Neural progenitor cell (in vitro differentiated cells): ENCODE measurements at regions not wholly inside any gene's neighbourhood (a gene's known extent, or its start where the extent isn't known, plus 50 kb on each side); places are given as distances from the start of the nearest gene placed in this dataset.

Experiments
- EZH2 ChIP-seq: fragments of 200-600 bp; sonication (generic); IDR thresholded peaks from 2 replicates; pipeline ENCODE4 v1.6.1; 2017; ENCODE audit warnings: antibody characterized with exemption, mild to moderate bottlenecking, moderate library complexity
- EZH2phosphoT487 ChIP-seq: fragments of 200-600 bp; sonication (generic); IDR thresholded peaks from 2 replicates; pipeline ENCODE4 v1.6.1; 2017; ENCODE audit warnings: antibody characterized with exemption
- TF ChIP-seq, protein P1 (sequence below): fragments of 200-600 bp; sonication (generic); IDR thresholded peaks from 2 replicates; pipeline ENCODE4 v1.5.1; 2017; ENCODE audit warnings: antibody characterized with exemption, mild to moderate bottlenecking

DNA sequence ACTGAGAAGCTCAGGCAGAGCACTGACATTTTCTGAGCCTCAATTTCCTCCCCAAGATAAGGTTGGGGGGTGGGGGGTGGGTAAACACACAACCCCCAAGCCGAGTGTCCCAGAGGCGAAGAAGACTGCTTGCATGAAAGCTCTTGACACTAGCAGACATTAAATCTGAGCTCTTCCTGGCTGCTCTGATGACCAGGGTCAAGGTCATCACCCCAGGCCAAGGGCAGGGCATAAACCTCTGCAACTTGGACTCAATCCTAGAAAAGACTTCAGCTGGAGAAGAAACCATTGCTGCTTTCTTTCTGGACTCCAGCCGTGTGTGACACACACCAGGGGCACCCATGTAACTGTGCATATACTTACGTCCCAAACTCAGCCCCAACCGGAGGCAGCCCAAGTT is 109.0 kb downstream of the BANF2 start:
- TF ChIP-seq EZH2phosphoT487 (no peak), EZH2 (no peak)
- TF ChIP-seq, protein P1, sequence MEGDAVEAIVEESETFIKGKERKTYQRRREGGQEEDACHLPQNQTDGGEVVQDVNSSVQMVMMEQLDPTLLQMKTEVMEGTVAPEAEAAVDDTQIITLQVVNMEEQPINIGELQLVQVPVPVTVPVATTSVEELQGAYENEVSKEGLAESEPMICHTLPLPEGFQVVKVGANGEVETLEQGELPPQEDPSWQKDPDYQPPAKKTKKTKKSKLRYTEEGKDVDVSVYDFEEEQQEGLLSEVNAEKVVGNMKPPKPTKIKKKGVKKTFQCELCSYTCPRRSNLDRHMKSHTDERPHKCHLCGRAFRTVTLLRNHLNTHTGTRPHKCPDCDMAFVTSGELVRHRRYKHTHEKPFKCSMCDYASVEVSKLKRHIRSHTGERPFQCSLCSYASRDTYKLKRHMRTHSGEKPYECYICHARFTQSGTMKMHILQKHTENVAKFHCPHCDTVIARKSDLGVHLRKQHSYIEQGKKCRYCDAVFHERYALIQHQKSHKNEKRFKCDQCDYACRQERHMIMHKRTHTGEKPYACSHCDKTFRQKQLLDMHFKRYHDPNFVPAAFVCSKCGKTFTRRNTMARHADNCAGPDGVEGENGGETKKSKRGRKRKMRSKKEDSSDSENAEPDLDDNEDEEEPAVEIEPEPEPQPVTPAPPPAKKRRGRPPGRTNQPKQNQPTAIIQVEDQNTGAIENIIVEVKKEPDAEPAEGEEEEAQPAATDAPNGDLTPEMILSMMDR: no peak
